ENCODE measurements at regions not wholly inside any gene's neighbourhood (a gene's known extent, or its start where the extent isn't known, plus 50 kb on each side); places are given as distances from the start of the nearest gene placed in this dataset.
A peak's percentile ranks its signal among the peaks of the same experiment; 100 is the strongest.

DNA sequence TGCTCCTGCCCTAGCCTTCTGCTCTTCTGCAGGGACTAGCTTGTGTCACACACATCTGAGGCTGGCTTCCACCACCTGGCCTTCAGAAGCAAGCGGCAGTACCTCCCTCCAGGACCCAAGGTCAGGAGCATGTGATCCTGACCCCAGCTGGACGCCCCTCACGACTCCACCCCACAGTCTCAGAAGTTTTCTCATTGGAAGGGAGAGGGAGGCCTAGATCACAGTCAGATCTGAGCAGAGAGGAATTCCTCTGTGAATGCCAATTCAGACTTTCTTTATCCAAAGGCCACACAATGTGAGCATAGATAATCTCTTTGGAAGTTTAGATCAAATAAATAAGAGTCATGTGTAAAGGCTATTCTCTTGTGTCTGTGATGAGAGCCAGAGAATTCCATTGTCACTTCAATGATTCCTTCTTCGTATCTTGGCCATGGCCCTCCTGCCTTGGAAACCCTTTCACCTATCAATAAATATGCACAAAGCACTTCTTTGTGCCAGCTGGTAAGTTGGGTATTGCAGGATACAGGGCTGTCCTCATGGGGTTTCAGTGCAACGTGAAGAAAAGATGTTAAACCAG is 142.9 kb downstream of the SNX19 start:
- no peak for DNase-seq

DNA sequence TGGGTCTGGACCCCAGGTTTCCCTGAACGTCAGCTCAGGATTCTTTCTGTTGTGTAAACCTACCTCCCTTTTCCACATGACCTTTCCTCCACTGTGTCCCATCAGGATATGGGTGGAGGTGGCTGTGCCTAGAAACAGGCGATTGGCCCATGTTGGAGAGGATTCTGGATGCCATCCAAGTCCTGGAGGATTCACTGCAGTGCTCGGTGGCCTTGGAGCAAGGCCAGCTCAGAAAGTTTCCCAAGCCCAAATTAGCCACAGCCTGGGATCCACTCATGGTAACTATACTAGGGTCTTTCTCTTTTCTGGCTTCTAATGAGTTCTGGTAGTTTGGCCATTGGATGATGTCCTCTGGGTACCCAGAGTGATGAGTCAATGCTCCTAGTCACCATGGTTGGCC is 141.6 kb downstream of the SNX19 start:
- no peak for DNase-seq
- TF ChIP-seq GATA1 (IDR thresholded peaks at IDR 0.05; ENCODE audit: low read depth, low read length): no peak
- no peak for TF ChIP-seq POLR2A (IDR thresholded peaks at IDR 0.05; ENCODE audit: low read length)

More for the DNA sequence above, 142.9 kb downstream of the SNX19 start:
- no peak for TF ChIP-seq POLR2A (IDR thresholded peaks at IDR 0.05; ENCODE audit: low read length)
- TF ChIP-seq GATA1 (IDR thresholded peaks at IDR 0.05; ENCODE audit: low read depth, low read length): no peak

GRCh38 chr11:130775306-130776060 is 140.8 kb downstream of the SNX19 start:
- TF ChIP-seq GATA1 (IDR thresholded peaks at IDR 0.05; ENCODE audit: low read depth, low read length): no peak
- TF ChIP-seq POLR2A (IDR thresholded peaks at IDR 0.05; ENCODE audit: low read length): no peak
- DNase-seq: no peak

GRCh38 chr11:130776061-130776419 is 140.2 kb downstream of the SNX19 start:
- DNase-seq: no peak

GRCh38 chr11:130778026-130778425 is 138.3 kb downstream of the SNX19 start:
- no peak for TF ChIP-seq GATA1 (IDR thresholded peaks at IDR 0.05; ENCODE audit: low read depth, low read length)
- no peak for TF ChIP-seq POLR2A (IDR thresholded peaks at IDR 0.05; ENCODE audit: low read length)
- no peak for DNase-seq

More at GRCh38 chr11:130776061-130776419, 140.2 kb downstream of the SNX19 start:
- TF ChIP-seq GATA1 (IDR thresholded peaks at IDR 0.05; ENCODE audit: low read depth, low read length) (no peak), POLR2A (IDR thresholded peaks at IDR 0.05; ENCODE audit: low read length) (no peak)

- TF ChIP-seq POLR2A (IDR thresholded peaks at IDR 0.05; ENCODE audit: low read length) (no peak), GATA1 (IDR thresholded peaks at IDR 0.05; ENCODE audit: low read depth, low read length) (no peak)
- DNase-seq: no peak
Observed at GRCh38 chr11:130778705-130779104, 137.6 kb downstream of the SNX19 start.

- no peak for DNase-seq
- no peak for TF ChIP-seq POLR2A (IDR thresholded peaks at IDR 0.05; ENCODE audit: low read length)
- no peak for TF ChIP-seq GATA1 (IDR thresholded peaks at IDR 0.05; ENCODE audit: low read depth, low read length)
Observed at GRCh38 chr11:130779267-130779666, 137.0 kb downstream of the SNX19 start.

- DNase-seq: no peak
- TF ChIP-seq POLR2A (IDR thresholded peaks at IDR 0.05; ENCODE audit: low read length) (no peak), GATA1 (IDR thresholded peaks at IDR 0.05; ENCODE audit: low read depth, low read length) (no peak)
Observed at GRCh38 chr11:130779943-130780342, 136.3 kb downstream of the SNX19 start.

- no peak for TF ChIP-seq GATA1 (IDR thresholded peaks at IDR 0.05; ENCODE audit: low read depth, low read length)
- TF ChIP-seq POLR2A (IDR thresholded peaks at IDR 0.05; ENCODE audit: low read length): no peak
- DNase-seq: no peak
Observed at GRCh38 chr11:130780437-130780836, 135.8 kb downstream of the SNX19 start.

DNA sequence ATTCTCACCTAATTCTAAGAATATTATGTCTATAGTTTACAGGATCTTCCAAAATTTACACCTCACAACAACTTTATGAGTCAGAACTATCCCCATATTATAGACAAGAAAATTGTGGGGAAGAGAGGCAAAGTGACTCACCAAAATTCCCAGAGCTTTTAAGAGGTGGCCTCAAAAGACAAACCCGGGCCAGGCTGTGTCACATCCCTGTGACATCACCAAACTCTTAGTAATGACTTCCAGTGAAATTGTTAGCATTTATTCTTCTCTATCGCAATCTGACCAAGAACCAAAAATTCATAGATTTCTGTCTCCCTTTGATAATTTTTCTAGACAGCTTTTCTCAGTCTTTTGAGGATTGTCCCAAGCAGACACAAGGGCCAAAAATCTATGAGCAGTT is 134.3 kb downstream of the SNX19 start:
- DNase-seq: no peak
- no peak for TF ChIP-seq POLR2A (IDR thresholded peaks at IDR 0.05; ENCODE audit: low read length)
- TF ChIP-seq GATA1 (IDR thresholded peaks at IDR 0.05; ENCODE audit: low read depth, low read length): no peak

DNA sequence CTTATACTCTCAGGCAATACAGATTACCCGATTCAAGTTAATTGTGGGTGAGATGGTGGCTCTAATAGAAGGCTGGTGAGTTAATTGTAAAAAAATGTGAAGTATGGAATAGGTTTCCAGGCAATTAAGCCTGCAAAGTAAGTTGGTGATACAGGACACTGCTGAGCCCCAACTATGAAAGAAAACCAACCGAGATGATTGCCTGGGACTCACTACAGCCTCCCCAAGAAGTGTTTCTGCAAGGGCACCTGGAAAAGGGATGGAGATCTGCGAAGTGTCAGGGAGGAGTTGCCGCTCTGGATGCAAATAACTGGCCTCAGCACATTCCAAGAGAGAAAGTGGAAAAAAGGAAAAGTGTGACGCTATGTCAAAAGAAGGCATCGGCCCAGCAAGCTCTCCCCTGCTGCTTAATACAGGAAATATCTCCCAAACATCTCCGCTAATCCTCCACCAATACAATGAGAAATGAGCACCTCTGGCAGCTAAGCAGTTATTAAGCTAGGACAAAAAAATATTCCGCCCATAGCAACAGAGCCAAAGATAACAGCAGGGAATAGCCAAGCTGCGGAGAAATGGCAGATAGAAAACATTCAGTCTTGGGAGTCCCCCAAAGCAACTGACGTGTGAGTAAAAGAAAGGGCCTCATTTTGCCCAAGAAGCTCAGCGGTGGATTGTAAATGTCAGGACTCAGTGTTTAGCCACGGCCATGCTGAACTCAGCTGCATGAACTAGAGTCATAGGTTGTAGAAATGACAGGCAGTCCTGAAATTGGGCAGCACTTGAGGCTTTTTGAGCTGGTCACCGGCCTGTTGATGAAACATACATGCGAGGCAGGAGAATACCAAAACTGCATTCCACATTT is 133.7 kb downstream of the SNX19 start:
- no peak for DNase-seq
- TF ChIP-seq GATA1 (IDR thresholded peaks at IDR 0.05; ENCODE audit: low read depth, low read length): no peak
- TF ChIP-seq POLR2A (IDR thresholded peaks at IDR 0.05; ENCODE audit: low read length): no peak

GRCh38 chr11:130783323-130783722 is 133.0 kb downstream of the SNX19 start:
- TF ChIP-seq POLR2A (IDR thresholded peaks at IDR 0.05; ENCODE audit: low read length) (no peak), GATA1 (IDR thresholded peaks at IDR 0.05; ENCODE audit: low read depth, low read length) (no peak)
- no peak for DNase-seq

DNA sequence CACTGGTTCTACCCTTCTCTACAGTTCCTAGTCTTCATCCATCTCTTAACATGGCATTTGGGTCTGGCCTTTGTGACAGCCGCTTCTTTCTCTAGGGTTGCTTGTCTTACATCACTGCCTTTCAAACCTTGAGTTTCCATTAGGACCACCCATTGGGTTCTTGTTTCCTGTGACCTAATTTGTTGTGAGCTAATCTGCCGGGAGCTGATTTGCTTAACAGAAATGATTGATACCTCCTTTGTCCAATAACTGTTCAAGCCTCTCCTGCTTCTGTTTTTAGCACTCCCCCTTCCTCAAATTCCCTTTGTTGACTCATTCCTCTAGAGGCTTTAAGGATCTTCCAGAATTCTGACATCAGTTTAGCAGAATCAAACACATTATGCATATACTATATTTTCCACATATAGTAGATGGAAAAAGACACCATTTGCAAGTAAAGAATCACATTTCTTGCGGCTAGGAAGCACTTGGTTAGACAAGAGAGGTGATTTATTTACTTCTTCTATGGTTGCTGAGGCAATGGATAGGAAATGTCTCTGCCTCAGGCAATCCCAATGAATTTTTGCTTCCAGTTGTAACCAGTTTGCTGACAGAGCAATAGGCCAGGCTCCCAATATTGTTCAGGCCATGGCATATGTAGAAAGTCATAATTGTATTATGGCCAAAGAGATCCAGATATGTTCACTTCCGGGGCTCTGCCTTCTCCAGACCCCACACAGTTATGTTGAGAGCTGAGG is 130.7 kb downstream of the SNX19 start:
- no peak for TF ChIP-seq GATA1 (IDR thresholded peaks at IDR 0.05; ENCODE audit: low read depth, low read length)
- no peak for TF ChIP-seq POLR2A (IDR thresholded peaks at IDR 0.05; ENCODE audit: low read length)
- peak in 1 of 2 experiments; percentile 2 for DNase-seq

GRCh38 chr11:130786586-130786985 is 129.7 kb downstream of the SNX19 start:
- no peak for DNase-seq
- TF ChIP-seq GATA1 (IDR thresholded peaks at IDR 0.05; ENCODE audit: low read depth, low read length): no peak
- no peak for TF ChIP-seq POLR2A (IDR thresholded peaks at IDR 0.05; ENCODE audit: low read length)
